GM10248 (cell line): ENCODE measurements at regions not wholly inside any gene's neighbourhood (a gene's known extent, or its start where the extent isn't known, plus 50 kb on each side); places are given as distances from the start of the nearest gene placed in this dataset.

Experiments
- CTCF ChIA-PET: fragments of 300-600 bp; sonication (Branson Sonifier 250); formaldehyde crosslinking; extraction: SDS; loops from one replicate; lab custom pipeline; 2021; ENCODE audit warnings: antibody characterized with exemption; lab: Yijun Ruan, JAX
- POLR2A ChIA-PET: fragments of 350-650 bp; sonication (Branson Sonifier 250); formaldehyde crosslinking; extraction: SDS; loops from one replicate; lab custom pipeline; 2020; ENCODE audit warnings: antibody characterized with exemption; lab: Yijun Ruan, JAX
- DNase-seq: peaks from one replicate; pipeline ENCODE4 v3.0.0; 2012; ENCODE audit errors: extremely low spot score
- TF ChIP-seq, protein P1 (sequence below): IDR thresholded peaks from 2 replicates; pipeline ENCODE4 v1.5.1; 2012; ENCODE audit warnings: mild to moderate bottlenecking, low read depth; ENCODE audit errors: extremely low read depth, missing control alignments, control extremely low read depth

DNA sequence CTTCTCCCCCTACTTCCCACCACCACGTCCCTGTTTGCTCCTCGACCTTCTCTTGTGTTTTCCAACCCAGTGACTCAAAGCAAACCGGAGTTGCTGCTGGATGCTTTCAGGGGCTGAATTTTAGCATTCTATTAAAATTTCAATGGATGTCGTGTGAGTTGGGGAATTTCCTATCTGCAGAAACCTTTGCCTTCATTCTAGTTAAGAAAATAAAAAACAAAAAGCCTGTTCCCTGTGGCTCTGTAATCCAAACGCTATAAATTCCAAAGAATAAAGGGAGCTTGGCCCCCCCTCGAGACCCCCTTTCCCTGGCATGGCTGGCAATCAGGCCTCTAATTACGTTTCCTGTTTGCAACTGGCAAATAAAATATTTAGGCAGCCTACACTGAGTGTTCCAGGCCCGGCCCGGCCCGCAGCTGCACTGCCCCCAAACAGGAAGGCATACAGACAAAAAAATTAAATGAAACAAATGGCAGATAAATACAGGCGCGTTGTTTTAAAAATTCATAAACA, 139.4 kb upstream of the PPP1R26 start:
- ChIA-PET CTCF (no interaction called here), POLR2A (no interaction called here)
- DNase-seq: no peak
- TF ChIP-seq, protein P1, sequence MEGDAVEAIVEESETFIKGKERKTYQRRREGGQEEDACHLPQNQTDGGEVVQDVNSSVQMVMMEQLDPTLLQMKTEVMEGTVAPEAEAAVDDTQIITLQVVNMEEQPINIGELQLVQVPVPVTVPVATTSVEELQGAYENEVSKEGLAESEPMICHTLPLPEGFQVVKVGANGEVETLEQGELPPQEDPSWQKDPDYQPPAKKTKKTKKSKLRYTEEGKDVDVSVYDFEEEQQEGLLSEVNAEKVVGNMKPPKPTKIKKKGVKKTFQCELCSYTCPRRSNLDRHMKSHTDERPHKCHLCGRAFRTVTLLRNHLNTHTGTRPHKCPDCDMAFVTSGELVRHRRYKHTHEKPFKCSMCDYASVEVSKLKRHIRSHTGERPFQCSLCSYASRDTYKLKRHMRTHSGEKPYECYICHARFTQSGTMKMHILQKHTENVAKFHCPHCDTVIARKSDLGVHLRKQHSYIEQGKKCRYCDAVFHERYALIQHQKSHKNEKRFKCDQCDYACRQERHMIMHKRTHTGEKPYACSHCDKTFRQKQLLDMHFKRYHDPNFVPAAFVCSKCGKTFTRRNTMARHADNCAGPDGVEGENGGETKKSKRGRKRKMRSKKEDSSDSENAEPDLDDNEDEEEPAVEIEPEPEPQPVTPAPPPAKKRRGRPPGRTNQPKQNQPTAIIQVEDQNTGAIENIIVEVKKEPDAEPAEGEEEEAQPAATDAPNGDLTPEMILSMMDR: no peak

- POLR2A ChIA-PET: no interaction called here
- CTCF ChIA-PET: no interaction called here
- no peak for DNase-seq
- TF ChIP-seq, protein P1: no peak
These were observed 138.7 kb upstream of the PPP1R26 start for GRCh38 chr9:135340726-135341475.

- TF ChIP-seq, protein P1: no peak
- no peak for DNase-seq
- CTCF ChIA-PET: interaction anchor here (1.0 to 2.1 kb wide), 4 partner anchors 10 to 653 kb away, joined by 3 to 7 read pairs (median 4); no protein-coding TSS in a partner anchor
- POLR2A ChIA-PET: no interaction called here
These were observed 137.9 kb upstream of the PPP1R26 start for GRCh38 chr9:135341612-135342169.

- ChIA-PET POLR2A (no interaction called here), CTCF (interaction anchor here (0.9 to 2.1 kb wide), 6 partner anchors 9 to 654 kb away, joined by 3 to 7 read pairs (median 3); no protein-coding TSS in a partner anchor)
- TF ChIP-seq, protein P1: no peak
These were observed 137.1 kb upstream of the PPP1R26 start for GRCh38 chr9:135342206-135343130.

DNA sequence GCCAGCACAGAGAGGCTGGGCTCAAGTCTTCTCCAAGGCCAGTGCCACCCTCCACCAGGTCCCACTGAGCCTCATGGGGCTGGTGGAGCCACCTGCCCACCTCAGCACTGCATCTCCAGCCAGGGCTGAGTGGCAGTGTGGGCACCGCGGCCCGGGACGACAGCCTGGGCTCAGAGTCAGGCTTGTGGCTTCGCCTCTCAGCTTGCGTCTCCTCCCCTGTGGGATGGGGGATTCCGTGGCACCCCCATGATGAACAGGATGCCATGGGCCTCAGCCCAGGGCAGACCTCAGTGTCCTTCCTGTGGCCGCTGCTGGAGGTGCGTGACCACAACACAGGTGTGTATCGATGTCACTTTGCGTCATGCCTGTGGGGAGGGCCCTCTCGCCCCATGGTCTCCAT, 136.4 kb upstream of the PPP1R26 start:
- POLR2A ChIA-PET: no interaction called here
- DNase-seq: no peak
- TF ChIP-seq, protein P1: no peak
- CTCF ChIA-PET: interaction anchor here (0.9 to 2.1 kb wide), 5 partner anchors 14 to 655 kb away, joined by 3 to 7 read pairs (median 3); no protein-coding TSS in a partner anchor

More at GRCh38 chr9:135342206-135343130, 137.1 kb upstream of the PPP1R26 start:
- DNase-seq: no peak
